SK-N-SH (cell line): ENCODE measurements at regions not wholly inside any gene's neighbourhood (a gene's known extent, or its start where the extent isn't known, plus 50 kb on each side); places are given as distances from the start of the nearest gene placed in this dataset.

Experiments
- CTCF ChIA-PET: fragments of 300-600, 350-600 bp; formaldehyde crosslinking; extraction: SDS; loops from one replicate; lab custom pipeline; 2021; lab: Yijun Ruan, JAX
- POLR2A ChIA-PET: fragments of 350-600 bp; sonication (Branson Sonifier 250); formaldehyde crosslinking; extraction: SDS; loops from one replicate; lab custom pipeline; 2020; ENCODE audit warnings: antibody characterized with exemption, inconsistent platforms; lab: Yijun Ruan, JAX
- DNase-seq: peaks from one replicate; pipeline ENCODE4 v3.0.0; 2012
- H2AFZ ChIP-seq: fragments of 200-600 bp; sonication (generic); 2 replicates; pipeline ENCODE4 v1.8.1; 2016; ENCODE audit warnings: antibody characterized with exemption, mild to moderate bottlenecking, low read depth
- H3F3A ChIP-seq: fragments of 200-600 bp; sonication (generic); replicated peaks from 2 replicates; pipeline ENCODE3; 2016; ENCODE audit warnings: antibody characterized with exemption, mild to moderate bottlenecking; ENCODE audit not compliant: insufficient read depth
- H3K27ac ChIP-seq, 2 experiments: fragments of 200-500 bp in 1 of 2; fragments of 200-600 bp in 1 of 2; sonication (Bioruptor generic) in 1 of 2; sonication (generic), shearing (Covaris generic) in 1 of 2; 2 replicates each; pipeline versions ENCODE4 v1.5.1 to v1.6.1; 2014 to 2016; ENCODE audit warnings: low read depth in 2 of 2, inconsistent platforms in 1 of 2, low read length in 1 of 2, mild to moderate bottlenecking in 1 of 2, mixed read lengths in 1 of 2
- H3K27me3 ChIP-seq: fragments of 200-600 bp; sonication (generic), shearing (Covaris generic); 2 replicates; pipeline ENCODE4 v1.6.1; 2016; ENCODE audit warnings: mixed run types; ENCODE audit not compliant: insufficient read depth
- H3K36me3 ChIP-seq, 2 experiments: fragments of 200-500 bp in 1 of 2; fragments of 200-600 bp in 1 of 2; sonication (Bioruptor generic) in 1 of 2; sonication (generic) in 1 of 2; replicated peaks in 1 of 2; 2 replicates each; pipeline versions ENCODE3 to v1.5.1; 2014 to 2016; ENCODE audit warnings: low read length in 1 of 2, mild to moderate bottlenecking in 1 of 2; ENCODE audit not compliant: insufficient read depth in 2 of 2, control insufficient read depth in 1 of 2
- H3K4me1 ChIP-seq, 2 experiments: fragments of 200-500 bp in 1 of 2; fragments of 200-600 bp in 1 of 2; sonication (Bioruptor generic) in 1 of 2; sonication (generic), shearing (Covaris generic) in 1 of 2; 2 replicates each; pipeline versions ENCODE4 v1.5.1 to v1.6.1; 2014 to 2016; ENCODE audit warnings: low read depth in 1 of 2, low read length in 1 of 2, mixed run types in 1 of 2; ENCODE audit not compliant: insufficient read depth in 2 of 2, control insufficient read depth in 1 of 2
- H3K4me2 ChIP-seq: fragments of 200-600 bp; sonication (generic), shearing (Covaris generic); 2 replicates; pipeline ENCODE4 v1.6.1; 2017; ENCODE audit warnings: mixed run types
- H3K4me3 ChIP-seq, 2 experiments: fragments of 200-500 bp in 1 of 2; fragments of 200-600 bp in 1 of 2; sonication (Bioruptor generic) in 1 of 2; sonication (generic), shearing (Covaris generic) in 1 of 2; 2 replicates each; pipeline versions ENCODE4 v1.5.1 to v1.8.1; 2014 to 2016; ENCODE audit warnings: low read depth in 2 of 2, inconsistent platforms in 1 of 2, low read length in 1 of 2, mild to moderate bottlenecking in 1 of 2, mixed read lengths in 1 of 2, moderate library complexity in 1 of 2
- H3K79me2 ChIP-seq: fragments of 200-600 bp; sonication (generic); 2 replicates; pipeline ENCODE4 v1.8.1; 2017; ENCODE audit warnings: mild to moderate bottlenecking; ENCODE audit not compliant: insufficient read depth
- H3K9ac ChIP-seq: fragments of 200-600 bp; sonication (generic); 2 replicates; pipeline ENCODE4 v1.6.1; 2017; ENCODE audit warnings: mixed run types
- H3K9me2 ChIP-seq: fragments of 200-600 bp; sonication (generic); 2 replicates; pipeline ENCODE4 v1.6.1; 2017; ENCODE audit warnings: mixed run types
- H3K9me3 ChIP-seq: fragments of 200-600 bp; sonication (generic); 2 replicates; pipeline ENCODE4 v1.6.1; 2017; ENCODE audit warnings: mixed run types, mild to moderate bottlenecking, moderate library complexity
- H4K20me1 ChIP-seq: fragments of 200-600 bp; sonication (generic); 2 replicates; pipeline ENCODE4 v1.6.1; 2017; ENCODE audit warnings: mild to moderate bottlenecking, mixed run types; ENCODE audit not compliant: insufficient read depth
- CHD2 ChIP-seq: fragments of 150-350 bp; IDR thresholded peaks from 2 replicates; pipeline ENCODE4 v1.6.1; 2018; ENCODE audit warnings: low read length; ENCODE audit not compliant: partially characterized antibody
- ELF1 ChIP-seq: IDR thresholded peaks from 2 replicates; pipeline ENCODE4 v1.4.0; 2012
- EP300 ChIP-seq, 2 experiments: IDR thresholded peaks; 2 replicates each; pipeline versions ENCODE4 v1.4.0 to v1.6.1; 2012; ENCODE audit warnings: borderline replicate concordance in 1 of 2, low read depth in 1 of 2, low read length in 1 of 2
- FOSL2 ChIP-seq: IDR thresholded peaks from 2 replicates; pipeline ENCODE4 v1.4.0; 2012; ENCODE audit warnings: low read depth, mild to moderate bottlenecking, moderate library complexity, borderline replicate concordance
- GABPA ChIP-seq: IDR thresholded peaks from 2 replicates; pipeline ENCODE4 v1.4.0; 2012; ENCODE audit warnings: low read depth, mild to moderate bottlenecking
- JUND ChIP-seq: IDR thresholded peaks from 2 replicates; pipeline ENCODE4 v1.4.0; 2012
- POLR2AphosphoS5 ChIP-seq: IDR thresholded peaks from 2 replicates; pipeline ENCODE4 v1.6.1; 2012; ENCODE audit warnings: low read depth, low read length
- RAD21 ChIP-seq: IDR thresholded peaks from 2 replicates; pipeline ENCODE4 v1.6.1; 2012; ENCODE audit warnings: mild to moderate bottlenecking, low read length
- RCOR1 ChIP-seq: fragments of 150-350 bp; IDR thresholded peaks from 2 replicates; pipeline ENCODE4 v1.6.1; 2017; ENCODE audit warnings: antibody characterized with exemption, low read length
- RXRA ChIP-seq: IDR thresholded peaks from 2 replicates; pipeline ENCODE4 v1.4.0; 2012; ENCODE audit warnings: low read depth, mild to moderate bottlenecking, borderline replicate concordance
- TAF1 ChIP-seq: IDR thresholded peaks from 2 replicates; pipeline ENCODE4 v1.6.1; 2012; ENCODE audit warnings: low read depth, mild to moderate bottlenecking, low read length, moderate library complexity, borderline replicate concordance
- YY1 ChIP-seq: IDR thresholded peaks from 2 replicates; pipeline ENCODE4 v1.4.0; 2012; ENCODE audit warnings: low read depth, mild to moderate bottlenecking
- ZBTB33 ChIP-seq: IDR thresholded peaks from 2 replicates; pipeline ENCODE4 v1.4.0; 2012; ENCODE audit warnings: low read depth, borderline replicate concordance
- WGBS: methylation state at CpG from one replicate; pipeline ENCODE4 v1.1.6; 2017; ENCODE audit warnings: low lambda C conversion rate; 5-methylcytosine and 5-hydroxymethylcytosine counted together

GRCh38 chr4:114161809-114162208 lies 182.4 kb upstream of the ARSJ start:
- no peaks in the 10 kb centered on the region for H3K79me2 ChIP-seq
- H3K4me2 ChIP-seq, result no peak overlapping the region
- no peaks in the 10 kb centered on the region for H3K9me2 ChIP-seq
- no peaks in the 10 kb centered on the region for H3K36me3 ChIP-seq
- no peaks in the 10 kb centered on the region for H3F3A ChIP-seq
- H3K27ac ChIP-seq, result no peak overlapping the region
- no peak overlapping the region for H3K9ac ChIP-seq
- no peaks in the 10 kb centered on the region for H3K27me3 ChIP-seq
- POLR2A ChIA-PET, result no interaction called here
- CTCF ChIA-PET, result interaction anchor here (1.3 to 1.4 kb wide), 2 partner anchors 28 to 768 kb away, joined by 3 read pairs; no protein-coding TSS in a partner anchor
- DNase-seq, result peak; percentile 26
- H3K9me3 ChIP-seq, result no peaks in the 10 kb centered on the region
- peaks cover 0 to 3% of the 10 kb centered on the region in 2 experiments; a peak in 1 of 4 replicates for H3K4me1 ChIP-seq
- peak overlapping the region; percentile 43; the same call in 1 of the 2 replicates for H2AFZ ChIP-seq
- H4K20me1 ChIP-seq, result no peaks in the 10 kb centered on the region
- no peak overlapping the region for H3K4me3 ChIP-seq
- TF ChIP-seq RAD21, result peak; percentile 38
- no peak for TF ChIP-seq TAF1
- no peak for TF ChIP-seq ELF1
- TF ChIP-seq RCOR1, result no peak
- TF ChIP-seq CHD2, result no peak

GRCh38 chr4:114163051-114163450 lies 183.6 kb upstream of the ARSJ start:
- POLR2A ChIA-PET, result no interaction called here
- H3K9ac ChIP-seq, result no peak overlapping the region
- no peaks in the 10 kb centered on the region for H3K9me2 ChIP-seq
- no peaks in the 10 kb centered on the region for H3K9me3 ChIP-seq
- CTCF ChIA-PET, result interaction anchor here (1.4 kb wide), 1 partner anchor 769 kb away, joined by 3 read pairs; no protein-coding TSS in a partner anchor
- H3K4me3 ChIP-seq, result no peak overlapping the region
- H3K27me3 ChIP-seq, result no peaks in the 10 kb centered on the region
- no peak overlapping the region for H2AFZ ChIP-seq
- H3F3A ChIP-seq, result no peaks in the 10 kb centered on the region
- no peaks in the 10 kb centered on the region for H3K79me2 ChIP-seq
- H3K36me3 ChIP-seq, result no peaks in the 10 kb centered on the region
- H3K27ac ChIP-seq, result no peak overlapping the region
- 95% methylated on average over 4 of the region's 4 CpGs for WGBS
- no peak for DNase-seq
- no peak for TF ChIP-seq RXRA
- no peak for TF ChIP-seq JUND
- no peak for TF ChIP-seq TAF1
- TF ChIP-seq ZBTB33, result no peak
- no peak for TF ChIP-seq POLR2AphosphoS5
- TF ChIP-seq RAD21, result no peak
- TF ChIP-seq GABPA, result no peak
- TF ChIP-seq EP300 (IDR thresholded peaks at IDR 0.05; ENCODE audit: borderline replicate concordance in 1 of 2, low read depth in 1 of 2, low read length in 1 of 2), result no peak
- no peak for TF ChIP-seq YY1
- no peak for TF ChIP-seq FOSL2
- TF ChIP-seq, all 33 proteins: peak for 0
- H3K4me2 ChIP-seq, result no peak overlapping the region
- H4K20me1 ChIP-seq, result no peaks in the 10 kb centered on the region
- H3K4me1 ChIP-seq, result peaks cover 0 to 3% of the 10 kb centered on the region in 2 experiments; a peak in 1 of 4 replicates
